ENCODE measurements at regions not wholly inside any gene's neighbourhood (a gene's known extent, or its start where the extent isn't known, plus 50 kb on each side); places are given as distances from the start of the nearest gene placed in this dataset.

GRCh38 chr2:195289081-195289480 is 367.9 kb upstream of the SLC39A10 start:
- Histone ChIP-seq H3K27ac (no peak overlapping the region), H3K4me3 (no peak overlapping the region), H3K27me3 (no peaks in the 10 kb centered on the region), H3K36me3 (no peaks in the 10 kb centered on the region), H3K9me3 (no peaks in the 10 kb centered on the region), H3K4me1 (no peaks in the 10 kb centered on the region)
- no peak for TF ChIP-seq POLR2AphosphoS5 (IDR thresholded peaks at IDR 0.05)
- no peak for TF ChIP-seq EP300 (IDR thresholded peaks at IDR 0.05)
- TF ChIP-seq CTCF (IDR thresholded peaks at IDR 0.05): no peak
- TF ChIP-seq POLR2A (IDR thresholded peaks at IDR 0.05): no peak
- DNase-seq (ENCODE audit: low spot score in 2 of 2): no peak

- no peak overlapping the region for H3K27ac ChIP-seq
- no peaks in the 10 kb centered on the region for H3K9me3 ChIP-seq
- H3K4me3 ChIP-seq: no peak overlapping the region
- no peak for TF ChIP-seq EP300 (IDR thresholded peaks at IDR 0.05)
- TF ChIP-seq POLR2A (IDR thresholded peaks at IDR 0.05): no peak
- no peak for TF ChIP-seq CTCF (IDR thresholded peaks at IDR 0.05)
- TF ChIP-seq POLR2AphosphoS5 (IDR thresholded peaks at IDR 0.05): no peak
- no peaks in the 10 kb centered on the region for H3K36me3 ChIP-seq
- no peak for DNase-seq (ENCODE audit: low spot score in 2 of 2)
- H3K4me1 ChIP-seq: no peaks in the 10 kb centered on the region
- H3K27me3 ChIP-seq: no peaks in the 10 kb centered on the region
- 5% methylated on average over 1 of the region's 1 CpG for WGBS
Measured at GRCh38 chr2:195279840-195280427, 377.1 kb upstream of the SLC39A10 start.

- Histone ChIP-seq H3K27ac (no peak overlapping the region), H3K36me3 (no peaks in the 10 kb centered on the region), H3K27me3 (no peaks in the 10 kb centered on the region), H3K4me1 (no peaks in the 10 kb centered on the region), H3K4me3 (no peak overlapping the region), H3K9me3 (no peaks in the 10 kb centered on the region)
- 56% methylated on average over 5 of the region's 5 CpGs for WGBS
- DNase-seq (ENCODE audit: low spot score in 2 of 2): no peak
- no peak for TF ChIP-seq POLR2AphosphoS5 (IDR thresholded peaks at IDR 0.05)
- TF ChIP-seq POLR2A (IDR thresholded peaks at IDR 0.05): no peak
- no peak for TF ChIP-seq CTCF (IDR thresholded peaks at IDR 0.05)
- TF ChIP-seq EP300 (IDR thresholded peaks at IDR 0.05): no peak
Measured at GRCh38 chr2:195270466-195271039, 386.5 kb upstream of the SLC39A10 start.

GRCh38 chr2:195269220-195269619 is 387.8 kb upstream of the SLC39A10 start:
- Histone ChIP-seq H3K27me3 (no peaks in the 10 kb centered on the region), H3K27ac (no peak overlapping the region), H3K4me1 (no peaks in the 10 kb centered on the region), H3K9me3 (no peaks in the 10 kb centered on the region), H3K36me3 (no peaks in the 10 kb centered on the region), H3K4me3 (no peak overlapping the region)
- no peak for DNase-seq (ENCODE audit: low spot score in 2 of 2)
- TF ChIP-seq EP300 (IDR thresholded peaks at IDR 0.05): no peak
- no peak for TF ChIP-seq POLR2AphosphoS5 (IDR thresholded peaks at IDR 0.05)
- no peak for TF ChIP-seq POLR2A (IDR thresholded peaks at IDR 0.05)
- no peak for TF ChIP-seq CTCF (IDR thresholded peaks at IDR 0.05)
- WGBS: 89% methylated on average over 5 of the region's 6 CpGs

GRCh38 chr2:195257979-195258378 is 399.0 kb upstream of the SLC39A10 start:
- Histone ChIP-seq H3K36me3 (no peaks in the 10 kb centered on the region), H3K27me3 (no peaks in the 10 kb centered on the region), H3K4me1 (no peaks in the 10 kb centered on the region), H3K27ac (no peak overlapping the region), H3K4me3 (no peak overlapping the region), H3K9me3 (no peaks in the 10 kb centered on the region)
- DNase-seq (ENCODE audit: low spot score in 2 of 2): no peak
- TF ChIP-seq CTCF (IDR thresholded peaks at IDR 0.05) (no peak), EP300 (IDR thresholded peaks at IDR 0.05) (no peak), POLR2AphosphoS5 (IDR thresholded peaks at IDR 0.05) (no peak), POLR2A (IDR thresholded peaks at IDR 0.05) (no peak)
- WGBS: 87% methylated on average over 4 of the region's 4 CpGs

All from suprapubic skin (tissue), 4 donors.